ENCODE measurements at regions not wholly inside any gene's neighbourhood (a gene's known extent, or its start where the extent isn't known, plus 50 kb on each side); places are given as distances from the start of the nearest gene placed in this dataset.

GRCh38 chr18:24972577-24972976 lies 379.4 kb downstream of the ZNF521 start:
- TF ChIP-seq CTCF (conservative IDR thresholded peaks at IDR 0.05; ENCODE audit: low read length) (no peak), EZH2phosphoT487 (IDR thresholded peaks at IDR 0.05; ENCODE audit: borderline replicate concordance) (no peak)

All from Loucy (cell line).